Trophoblast cell (in vitro differentiated cells and primary cell): ENCODE measurements at regions not wholly inside any gene's neighbourhood (a gene's known extent, or its start where the extent isn't known, plus 50 kb on each side); places are given as distances from the start of the nearest gene placed in this dataset.

Source experiments
- DNase-seq, 2 donors: peaks; one replicate each; pipeline ENCODE4 v3.0.0-alpha.2; 2016
- H2AFZ ChIP-seq: 2 replicates; pipeline ENCODE4 v1.6.1; 2013; ENCODE audit warnings: low read length, moderate library complexity, mild to moderate bottlenecking; ENCODE audit not compliant: insufficient read depth, poor library complexity
- H2AK5ac ChIP-seq: 2 replicates; pipeline ENCODE4 v1.6.1; 2013; ENCODE audit warnings: mild to moderate bottlenecking, low read length
- H2BK120ac ChIP-seq: 2 replicates; pipeline ENCODE4 v1.6.1; 2013; ENCODE audit warnings: low read length, mild to moderate bottlenecking, moderate library complexity; ENCODE audit not compliant: insufficient read depth, poor library complexity
- H2BK12ac ChIP-seq: 2 replicates; pipeline ENCODE4 v1.6.1; 2013; ENCODE audit warnings: mild to moderate bottlenecking, low read length, moderate library complexity
- H2BK5ac ChIP-seq: 2 replicates; pipeline ENCODE4 v1.6.1; 2013; ENCODE audit warnings: low read length, low read depth, moderate library complexity, mild to moderate bottlenecking; ENCODE audit not compliant: poor library complexity
- H3K14ac ChIP-seq: 2 replicates; pipeline ENCODE4 v1.6.1; 2013; ENCODE audit warnings: mild to moderate bottlenecking, low read length
- H3K18ac ChIP-seq: 2 replicates; pipeline ENCODE4 v1.6.1; 2013; ENCODE audit warnings: mild to moderate bottlenecking, low read length
- H3K23ac ChIP-seq: 2 replicates; pipeline ENCODE4 v1.6.1; 2013; ENCODE audit warnings: low read length
- H3K27ac ChIP-seq: 2 replicates; pipeline ENCODE4 v1.5.1; 2013; ENCODE audit warnings: low read depth, mild to moderate bottlenecking, inconsistent platforms, low read length, moderate library complexity
- H3K27me3 ChIP-seq: 2 replicates; pipeline ENCODE4 v1.6.1; 2013; ENCODE audit warnings: inconsistent platforms, mild to moderate bottlenecking, low read length, moderate library complexity; ENCODE audit not compliant: insufficient read depth
- H3K36me3 ChIP-seq, 2 experiments: 1 replicate in 1 of 2; 2 replicates in 1 of 2; pipeline ENCODE4 v1.6.1; 2013; ENCODE audit warnings: low read length in 2 of 2, mild to moderate bottlenecking in 2 of 2, moderate library complexity in 1 of 2; ENCODE audit not compliant: insufficient read depth in 2 of 2, control insufficient read depth in 1 of 2
- H3K4ac ChIP-seq: 2 replicates; pipeline ENCODE4 v1.6.1; 2013; ENCODE audit warnings: low read depth, mild to moderate bottlenecking, low read length, moderate library complexity
- H3K4me1 ChIP-seq, 2 experiments: 1 replicate in 1 of 2; 2 replicates in 1 of 2; pipeline ENCODE4 v1.6.1; 2013; ENCODE audit warnings: low read length in 2 of 2, mild to moderate bottlenecking in 2 of 2, moderate library complexity in 1 of 2; ENCODE audit not compliant: insufficient read depth in 2 of 2, control insufficient read depth in 1 of 2
- H3K4me2 ChIP-seq: 2 replicates; pipeline ENCODE4 v1.6.1; 2013; ENCODE audit warnings: inconsistent platforms, mild to moderate bottlenecking, low read length, moderate library complexity
- H3K4me3 ChIP-seq: 2 replicates; pipeline ENCODE4 v1.5.1; 2013; ENCODE audit warnings: mild to moderate bottlenecking, low read depth, low read length, inconsistent platforms
- H3K79me1 ChIP-seq: one replicate; pipeline ENCODE4 v1.6.1; 2013; ENCODE audit warnings: low read length
- H3K79me2 ChIP-seq: 2 replicates; pipeline ENCODE4 v1.6.1; 2013; ENCODE audit warnings: low read length, mild to moderate bottlenecking; ENCODE audit not compliant: control insufficient read depth, insufficient read depth, poor library complexity
- H3K9ac ChIP-seq: 2 replicates; pipeline ENCODE4 v1.6.1; 2013; ENCODE audit warnings: mild to moderate bottlenecking, low read length
- H3K9me3 ChIP-seq: 2 replicates; pipeline ENCODE4 v1.6.1; 2013; ENCODE audit warnings: low read depth, mild to moderate bottlenecking, control low read depth, inconsistent platforms, low read length; ENCODE audit not compliant: insufficient read depth
- H4K12ac ChIP-seq: 2 replicates; pipeline ENCODE4 v1.6.1; 2013; ENCODE audit warnings: low read depth, mild to moderate bottlenecking, low read length, moderate library complexity
- H4K8ac ChIP-seq: 2 replicates; pipeline ENCODE4 v1.6.1; 2013; ENCODE audit warnings: low read depth, mild to moderate bottlenecking, low read length, moderate library complexity
- H4K91ac ChIP-seq: one replicate; pipeline ENCODE4 v1.6.1; 2013; ENCODE audit warnings: low read depth, mild to moderate bottlenecking, low read length, moderate library complexity
- WGBS: extraction: QIAGEN DNeasy Blood & Tissue Kit; methylation state at CpG from one replicate; pipeline ENCODE4 v1.1.7; 2013; ENCODE audit warnings: missing lambda C conversion rate; ENCODE audit not compliant: insufficient read length, insufficient coverage; ENCODE audit errors: extremely low coverage; 5-methylcytosine and 5-hydroxymethylcytosine counted together

- Histone ChIP-seq H3K23ac (no peak overlapping the region), H3K27me3 (no peaks in the 10 kb centered on the region), H3K4ac (no peak overlapping the region), H2BK120ac (no peak overlapping the region), H3K9ac (no peak overlapping the region), H3K4me1 (no peaks in the 10 kb centered on the region), H3K14ac (no peak overlapping the region), H2AK5ac (no peak overlapping the region), H3K4me2 (no peak overlapping the region), H3K79me1 (no peaks in the 10 kb centered on the region), H3K9me3 (peaks cover 10% of the 10 kb centered on the region), H3K27ac (no peak overlapping the region), H4K12ac (no peak overlapping the region), H3K4me3 (no peak overlapping the region), H3K79me2 (no peaks in the 10 kb centered on the region), H3K36me3 (no peaks in the 10 kb centered on the region), H4K8ac (no peak overlapping the region), H4K91ac (no peak overlapping the region), H2BK12ac (no peak overlapping the region), H2AFZ (no peak overlapping the region), H3K18ac (no peak overlapping the region), H2BK5ac (no peak overlapping the region)
- no CpG with 5 or more reads among the region's 8 CpGs for WGBS
- DNase-seq: no peak
Observed at GRCh38 chr22:48938741-48939140, 888.9 kb downstream of the BRD1 start.

- no peaks in the 10 kb centered on the region for H3K27me3 ChIP-seq
- no peaks in the 10 kb centered on the region for H3K36me3 ChIP-seq
- H3K4me1 ChIP-seq: no peaks in the 10 kb centered on the region
- no peaks in the 10 kb centered on the region for H3K79me2 ChIP-seq
- no peak overlapping the region for H2BK5ac ChIP-seq
- no peak for DNase-seq
- no peak overlapping the region for H3K27ac ChIP-seq
- H2BK12ac ChIP-seq: no peak overlapping the region
- no peak overlapping the region for H3K9ac ChIP-seq
- WGBS: no CpG with 5 or more reads among the region's 12 CpGs
- H3K18ac ChIP-seq: no peak overlapping the region
- no peaks in the 10 kb centered on the region for H3K79me1 ChIP-seq
- no peak overlapping the region for H4K8ac ChIP-seq
- no peak overlapping the region for H2AK5ac ChIP-seq
- no peak overlapping the region for H2BK120ac ChIP-seq
- no peak overlapping the region for H3K4me2 ChIP-seq
- peaks cover 7% of the 10 kb centered on the region for H3K9me3 ChIP-seq
- H3K4ac ChIP-seq: no peak overlapping the region
- H3K4me3 ChIP-seq: no peak overlapping the region
- no peak overlapping the region for H2AFZ ChIP-seq
- H4K91ac ChIP-seq: no peak overlapping the region
- no peak overlapping the region for H4K12ac ChIP-seq
- no peak overlapping the region for H3K14ac ChIP-seq
- H3K23ac ChIP-seq: no peak overlapping the region
Observed at GRCh38 chr22:48937032-48937639, 890.5 kb downstream of the BRD1 start.

GRCh38 chr22:48936391-48936790 lies 891.3 kb downstream of the BRD1 start:
- Histone ChIP-seq H2AK5ac (no peak overlapping the region), H3K4ac (no peak overlapping the region), H3K23ac (no peak overlapping the region), H3K9ac (no peak overlapping the region), H4K91ac (no peak overlapping the region), H2BK12ac (no peak overlapping the region), H3K27me3 (no peaks in the 10 kb centered on the region), H3K14ac (no peak overlapping the region), H3K4me1 (no peaks in the 10 kb centered on the region), H3K9me3 (peaks cover 7% of the 10 kb centered on the region), H2AFZ (no peak overlapping the region), H2BK120ac (no peak overlapping the region), H3K36me3 (no peaks in the 10 kb centered on the region), H3K79me2 (no peaks in the 10 kb centered on the region), H4K8ac (no peak overlapping the region), H4K12ac (no peak overlapping the region), H3K79me1 (no peaks in the 10 kb centered on the region), H3K4me2 (no peak overlapping the region), H3K18ac (no peak overlapping the region), H3K27ac (no peak overlapping the region), H3K4me3 (no peak overlapping the region), H2BK5ac (no peak overlapping the region)
- no CpG with 5 or more reads among the region's 4 CpGs for WGBS
- no peak for DNase-seq

GRCh38 chr22:48934446-48934845 lies 893.2 kb downstream of the BRD1 start:
- Histone ChIP-seq H3K79me1 (no peaks in the 10 kb centered on the region), H2AFZ (no peak overlapping the region), H4K12ac (no peak overlapping the region), H3K27ac (no peak overlapping the region), H4K8ac (no peak overlapping the region), H3K36me3 (no peaks in the 10 kb centered on the region), H3K23ac (no peak overlapping the region), H2BK120ac (no peak overlapping the region), H3K4me2 (no peak overlapping the region), H2AK5ac (no peak overlapping the region), H2BK12ac (no peak overlapping the region), H4K91ac (no peak overlapping the region), H3K4me3 (no peak overlapping the region), H3K9ac (no peak overlapping the region), H3K14ac (no peak overlapping the region), H3K4me1 (no peaks in the 10 kb centered on the region), H3K9me3 (peaks cover 6% of the 10 kb centered on the region), H3K27me3 (no peaks in the 10 kb centered on the region), H3K4ac (no peak overlapping the region), H2BK5ac (no peak overlapping the region), H3K79me2 (no peaks in the 10 kb centered on the region), H3K18ac (no peak overlapping the region)
- WGBS: no CpG with 5 or more reads among the region's 1 CpG
- DNase-seq: no peak
